Inflammatory macrophage treated with lipopolysaccharide for 4 hours (primary cell): ENCODE measurements at regions not wholly inside any gene's neighbourhood (a gene's known extent, or its start where the extent isn't known, plus 50 kb on each side); places are given as distances from the start of the nearest gene placed in this dataset.
A peak's percentile ranks its signal among the peaks of the same experiment; 100 is the strongest.

Source experiments
- DNase-seq: peaks from one replicate; pipeline ENCODE4 v3.0.0-alpha.2; 2020

- DNase-seq: no peak
These were observed 283.2 kb upstream of the CLINT1 start for GRCh38 chr5:158142156-158142555.

GRCh38 chr5:158140120-158140731, 281.3 kb upstream of the CLINT1 start:
- no peak for DNase-seq

GRCh38 chr5:158139161-158139560, 280.2 kb upstream of the CLINT1 start:
- no peak for DNase-seq

- no peak for DNase-seq
These were observed 276.8 kb upstream of the CLINT1 start for GRCh38 chr5:158135682-158136179.

GRCh38 chr5:158133369-158133768, 274.4 kb upstream of the CLINT1 start:
- DNase-seq: no peak

- no peak for DNase-seq
These were observed 268.6 kb upstream of the CLINT1 start for GRCh38 chr5:158127536-158127935.

GRCh38 chr5:158126442-158127405, 267.8 kb upstream of the CLINT1 start:
- no peak for DNase-seq

GRCh38 chr5:158124606-158125316, 265.8 kb upstream of the CLINT1 start:
- DNase-seq: peak; percentile 9

GRCh38 chr5:158123595-158123994, 264.6 kb upstream of the CLINT1 start:
- DNase-seq: no peak

GRCh38 chr5:158121678-158122077, 262.7 kb upstream of the CLINT1 start:
- DNase-seq: no peak

- DNase-seq: peak; percentile 24
These were observed 261.8 kb upstream of the CLINT1 start for GRCh38 chr5:158120760-158121159.

- DNase-seq: no peak
These were observed 261.2 kb upstream of the CLINT1 start for GRCh38 chr5:158119961-158120723.

GRCh38 chr5:158117467-158118160, 258.7 kb upstream of the CLINT1 start:
- no peak for DNase-seq

GRCh38 chr5:158116965-158117364, 258.0 kb upstream of the CLINT1 start:
- no peak for DNase-seq

GRCh38 chr5:158115468-158115867, 256.5 kb upstream of the CLINT1 start:
- no peak for DNase-seq

- no peak for DNase-seq
These were observed 249.2 kb upstream of the CLINT1 start for GRCh38 chr5:158108177-158108576.

GRCh38 chr5:158100373-158100888, 241.5 kb upstream of the CLINT1 start:
- DNase-seq: peak; percentile 25

- DNase-seq: no peak
These were observed 240.7 kb upstream of the CLINT1 start for GRCh38 chr5:158099571-158100105.

GRCh38 chr5:158096835-158097234, 237.9 kb upstream of the CLINT1 start:
- no peak for DNase-seq

GRCh38 chr5:158086856-158087255, 227.9 kb upstream of the CLINT1 start:
- DNase-seq: no peak

- DNase-seq: no peak
These were observed 225.3 kb upstream of the CLINT1 start for GRCh38 chr5:158084292-158084691.
